Heart left ventricle (tissue), 13 donors: ENCODE measurements at regions not wholly inside any gene's neighbourhood (a gene's known extent, or its start where the extent isn't known, plus 50 kb on each side); places are given as distances from the start of the nearest gene placed in this dataset.

Experiments
- POLR2A ChIP-seq, 2 donors: fragments of 450-650 bp; IDR thresholded peaks; one replicate each; pipeline ENCODE4 v1.6.1; 2017; ENCODE audit warnings: antibody characterized with exemption in 2 of 2, mild to moderate bottlenecking in 2 of 2, moderate library complexity in 2 of 2
- TF ChIP-seq, protein P1 (sequence below), 12 donors: fragments of 200-600 bp; sonication (generic) in 4 of 12; IDR thresholded peaks; one replicate each; pipeline versions ENCODE4 v1.5.0 to v1.8.0; 2018 to 2022; ENCODE audit warnings: antibody characterized with exemption in 12 of 12, mild to moderate bottlenecking in 5 of 12
- donor health status: ischemic (EF 13 %, LVEDD 7.1; RV severe dilation, severe dysfunction).
- donor health status: DM: no; HTN: yes; CAD: no.
- donor health status: DM: no; HTN: no; CAD: no.
- donor health status: ischemic (EF 25% LVEDD 6.9; RV normal size, moderate dysfunction).
- donor health status: ischemic (EF 25% LVEDD 5.7; RV mildly dilated, moderate dysfunction).
- donor health status: ischemic (EF 35%, LVEDD 5.7; RV mildly dilated, moderate dysfunction).
- donor health status: nonischemic (EF 11% LVEDD 7.7; RV severe dilation, severe dysfunction).
- donor health status: DM: yes; HTN: yes; CAD: no.
- donor health status: PGD.
- donor health status: ischemic (EF 29% LVEDD 5.4; RV normal size, mild dysfunction).
- donor health status: nonischemic (EF 23%, LVEDD 6.1; RV moderate dilation, normal function).

DNA sequence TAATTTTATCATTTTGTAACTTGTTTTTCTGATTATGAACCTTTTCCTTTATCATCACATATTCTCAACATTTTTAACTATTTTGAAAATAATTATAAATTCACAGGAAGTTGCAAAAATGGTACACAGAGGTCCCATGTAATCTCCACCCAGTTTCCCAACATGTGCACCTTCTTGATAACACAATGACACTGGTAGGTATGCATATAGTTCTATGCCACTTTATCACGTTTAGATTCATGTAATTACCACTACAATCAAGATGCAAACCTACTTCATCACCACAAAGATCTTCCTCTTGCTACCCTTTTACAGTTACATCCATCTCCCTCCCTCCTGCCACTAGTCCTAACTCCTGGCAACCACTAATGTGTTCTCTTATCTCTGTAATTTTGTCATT is 413.9 kb downstream of the SHQ1 start:
- TF ChIP-seq, protein P1, sequence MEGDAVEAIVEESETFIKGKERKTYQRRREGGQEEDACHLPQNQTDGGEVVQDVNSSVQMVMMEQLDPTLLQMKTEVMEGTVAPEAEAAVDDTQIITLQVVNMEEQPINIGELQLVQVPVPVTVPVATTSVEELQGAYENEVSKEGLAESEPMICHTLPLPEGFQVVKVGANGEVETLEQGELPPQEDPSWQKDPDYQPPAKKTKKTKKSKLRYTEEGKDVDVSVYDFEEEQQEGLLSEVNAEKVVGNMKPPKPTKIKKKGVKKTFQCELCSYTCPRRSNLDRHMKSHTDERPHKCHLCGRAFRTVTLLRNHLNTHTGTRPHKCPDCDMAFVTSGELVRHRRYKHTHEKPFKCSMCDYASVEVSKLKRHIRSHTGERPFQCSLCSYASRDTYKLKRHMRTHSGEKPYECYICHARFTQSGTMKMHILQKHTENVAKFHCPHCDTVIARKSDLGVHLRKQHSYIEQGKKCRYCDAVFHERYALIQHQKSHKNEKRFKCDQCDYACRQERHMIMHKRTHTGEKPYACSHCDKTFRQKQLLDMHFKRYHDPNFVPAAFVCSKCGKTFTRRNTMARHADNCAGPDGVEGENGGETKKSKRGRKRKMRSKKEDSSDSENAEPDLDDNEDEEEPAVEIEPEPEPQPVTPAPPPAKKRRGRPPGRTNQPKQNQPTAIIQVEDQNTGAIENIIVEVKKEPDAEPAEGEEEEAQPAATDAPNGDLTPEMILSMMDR (IDR thresholded peaks at IDR 0.05): no peak
- TF ChIP-seq POLR2A (IDR thresholded peaks at IDR 0.05): no peak
